ENCODE measurements at regions not wholly inside any gene's neighbourhood (a gene's known extent, or its start where the extent isn't known, plus 50 kb on each side); places are given as distances from the start of the nearest gene placed in this dataset.

GRCh38 chr3:154718053-154718452 lies 288.1 kb upstream of the GPR149 start:
- 80% methylated on average over 1 of the region's 1 CpG for WGBS (ENCODE audit: insufficient coverage)
- TF ChIP-seq CTCF (IDR thresholded peaks at IDR 0.05): no peak
- ATAC-seq: no peak
- H3K27me3 ChIP-seq (ENCODE audit: control insufficient read depth, insufficient read depth, low read length): no peaks in the 10 kb centered on the region
- intact Hi-C loops (cut with micrococcal nuclease): no loop called here
- no peak for DNase-seq
- no peak overlapping the region for H3K27ac ChIP-seq (ENCODE audit: low read length)
- H3K36me3 ChIP-seq (ENCODE audit: control insufficient read depth, insufficient read depth, low read length): no peaks in the 10 kb centered on the region
- peaks cover 9 to 18% of the 10 kb centered on the region in 2 donors for H3K9me3 Mint-ChIP-seq
- H3K4me3 Mint-ChIP-seq: no peak overlapping the region
- H3K27me3 Mint-ChIP-seq (ENCODE audit: low read depth in 2 of 2): no peaks in the 10 kb centered on the region
- H3K4me3 ChIP-seq (ENCODE audit: low read length): no peak overlapping the region
- H3K9me3 ChIP-seq (ENCODE audit: control insufficient read depth, insufficient read depth, low read length): peaks cover 2% of the 10 kb centered on the region
- H3K4me1 Mint-ChIP-seq: no peaks in the 10 kb centered on the region
- no peak overlapping the region for H3K27ac Mint-ChIP-seq
- no peaks in the 10 kb centered on the region for H3K36me3 Mint-ChIP-seq
- no peaks in the 10 kb centered on the region for H3K4me1 ChIP-seq (ENCODE audit: control insufficient read depth, insufficient read depth, low read length)

DNA sequence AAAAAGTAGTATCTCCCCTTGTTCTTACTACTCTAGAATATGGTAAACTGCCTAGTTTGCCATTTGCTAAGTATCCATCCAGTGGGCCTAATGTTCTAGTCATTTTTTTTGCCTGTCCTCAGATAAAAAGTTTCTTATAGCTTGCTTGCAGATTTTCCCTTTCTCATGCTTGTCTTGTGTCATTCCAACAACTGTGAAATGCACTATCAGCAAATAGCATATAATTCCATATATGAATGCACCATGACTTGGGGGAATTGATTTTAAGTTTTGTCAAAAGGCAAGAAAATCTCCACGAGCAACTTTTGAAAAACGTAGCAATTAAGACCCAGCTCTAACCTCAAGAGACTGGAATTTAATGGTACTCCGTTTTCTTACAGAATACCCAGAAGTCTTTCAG lies 286.2 kb upstream of the GPR149 start:
- peaks cover 2% of the 10 kb centered on the region for H3K9me3 ChIP-seq (ENCODE audit: control insufficient read depth, insufficient read depth, low read length)
- 96% methylated on average over 3 of the region's 3 CpGs for WGBS (ENCODE audit: insufficient coverage)
- Mint-ChIP-seq H3K27me3 (ENCODE audit: low read depth in 2 of 2) (no peaks in the 10 kb centered on the region), H3K36me3 (no peaks in the 10 kb centered on the region), H3K9me3 (peaks cover 5 to 21% of the 10 kb centered on the region in 2 donors), H3K4me3 (no peak overlapping the region), H3K27ac (no peak overlapping the region), H3K4me1 (no peaks in the 10 kb centered on the region)
- intact Hi-C loops (cut with micrococcal nuclease): no loop called here
- TF ChIP-seq CTCF (IDR thresholded peaks at IDR 0.05): no peak
- H3K27ac ChIP-seq (ENCODE audit: low read length): no peak overlapping the region
- H3K4me3 ChIP-seq (ENCODE audit: low read length): no peak overlapping the region
- ATAC-seq (no peak), DNase-seq (no peak)
- H3K4me1 ChIP-seq (ENCODE audit: control insufficient read depth, insufficient read depth, low read length): no peaks in the 10 kb centered on the region
- H3K36me3 ChIP-seq (ENCODE audit: control insufficient read depth, insufficient read depth, low read length): no peaks in the 10 kb centered on the region
- no peaks in the 10 kb centered on the region for H3K27me3 ChIP-seq (ENCODE audit: control insufficient read depth, insufficient read depth, low read length)

- no peak for TF ChIP-seq CTCF (IDR thresholded peaks at IDR 0.05)
- H3K9me3 Mint-ChIP-seq: peaks cover 4 to 6% of the 10 kb centered on the region in 2 donors
- no peaks in the 10 kb centered on the region for H3K27me3 Mint-ChIP-seq (ENCODE audit: low read depth in 2 of 2)
- intact Hi-C loops (cut with micrococcal nuclease): no loop called here
- DNase-seq (no peak), ATAC-seq (no peak)
- no peaks in the 10 kb centered on the region for H3K36me3 ChIP-seq (ENCODE audit: control insufficient read depth, insufficient read depth, low read length)
- H3K27me3 ChIP-seq (ENCODE audit: control insufficient read depth, insufficient read depth, low read length): no peaks in the 10 kb centered on the region
- no peak overlapping the region for H3K4me3 Mint-ChIP-seq
- no peaks in the 10 kb centered on the region for H3K4me1 Mint-ChIP-seq
- WGBS (ENCODE audit: insufficient coverage): 80% methylated on average over 1 of the region's 1 CpG
- no peaks in the 10 kb centered on the region for H3K4me1 ChIP-seq (ENCODE audit: control insufficient read depth, insufficient read depth, low read length)
- H3K9me3 ChIP-seq (ENCODE audit: control insufficient read depth, insufficient read depth, low read length): no peaks in the 10 kb centered on the region
- no peak overlapping the region for H3K4me3 ChIP-seq (ENCODE audit: low read length)
- H3K27ac Mint-ChIP-seq: no peak overlapping the region
- no peaks in the 10 kb centered on the region for H3K36me3 Mint-ChIP-seq
- H3K27ac ChIP-seq (ENCODE audit: low read length): no peak overlapping the region
Measured at GRCh38 chr3:154708554-154708953, 278.6 kb upstream of the GPR149 start.

DNA sequence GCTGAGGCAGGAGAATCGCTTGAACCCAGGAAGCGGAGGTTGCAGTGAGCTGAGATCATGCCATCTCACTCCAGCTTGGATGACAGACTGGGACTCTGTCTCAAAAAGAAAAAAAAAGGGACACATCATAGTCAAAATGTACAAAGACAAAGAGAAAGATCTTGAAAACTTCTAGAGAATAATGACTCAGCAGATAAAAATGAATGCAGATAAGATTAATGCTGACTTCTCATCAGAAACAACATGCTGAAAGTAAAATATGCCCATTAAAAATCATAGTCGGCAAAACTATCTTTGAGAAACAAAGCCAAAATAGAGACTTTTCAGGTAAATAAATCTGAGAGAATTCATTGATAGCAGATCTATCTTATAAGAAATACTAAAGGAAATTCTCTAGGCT lies 271.1 kb upstream of the GPR149 start:
- no peak for DNase-seq
- H3K4me3 Mint-ChIP-seq: no peak overlapping the region
- Histone ChIP-seq H3K27me3 (ENCODE audit: control insufficient read depth, insufficient read depth, low read length) (no peaks in the 10 kb centered on the region), H3K4me1 (ENCODE audit: control insufficient read depth, insufficient read depth, low read length) (no peaks in the 10 kb centered on the region), H3K9me3 (ENCODE audit: control insufficient read depth, insufficient read depth, low read length) (peaks cover 5% of the 10 kb centered on the region), H3K27ac (ENCODE audit: low read length) (no peak overlapping the region), H3K4me3 (ENCODE audit: low read length) (no peak overlapping the region), H3K36me3 (ENCODE audit: control insufficient read depth, insufficient read depth, low read length) (no peaks in the 10 kb centered on the region)
- TF ChIP-seq CTCF (IDR thresholded peaks at IDR 0.05): no peak
- H3K36me3 Mint-ChIP-seq: no peaks in the 10 kb centered on the region
- H3K4me1 Mint-ChIP-seq: no peaks in the 10 kb centered on the region
- 95% methylated on average over 2 of the region's 3 CpGs for WGBS (ENCODE audit: insufficient coverage)
- H3K27me3 Mint-ChIP-seq (ENCODE audit: low read depth in 2 of 2): no peaks in the 10 kb centered on the region
- H3K27ac Mint-ChIP-seq: no peak overlapping the region
- intact Hi-C loops (cut with micrococcal nuclease): no loop called here
- peaks cover 6 to 12% of the 10 kb centered on the region in 2 donors for H3K9me3 Mint-ChIP-seq
- ATAC-seq: no peak
